HG03575 (cell line): ENCODE measurements at regions not wholly inside any gene's neighbourhood (a gene's known extent, or its start where the extent isn't known, plus 50 kb on each side); places are given as distances from the start of the nearest gene placed in this dataset.

ENCODE experiments used
- ATAC-seq: cut with Tn5 transposase; IDR thresholded peaks from one replicate; pipeline ENCODE4 v1.9.1; 2021; ENCODE audit not compliant: unreplicated experiment, insufficient number of reproducible peaks, low FRiP score; ENCODE audit errors: extremely low read depth

- ATAC-seq, result peak; percentile 37
Measured at GRCh38 chr3:72102112-72102616, 317.2 kb upstream of the PROK2 start.

- ATAC-seq, result no peak
Measured at GRCh38 chr3:72101494-72101893, 316.5 kb upstream of the PROK2 start.

GRCh38 chr3:72100601-72101187, 315.7 kb upstream of the PROK2 start:
- peak; percentile 40 for ATAC-seq

GRCh38 chr3:72100080-72100511, 315.1 kb upstream of the PROK2 start:
- ATAC-seq, result no peak

- ATAC-seq, result no peak
Measured at GRCh38 chr3:72099326-72100079, 314.6 kb upstream of the PROK2 start.

- ATAC-seq, result no peak
Measured at GRCh38 chr3:72097053-72097452, 312.1 kb upstream of the PROK2 start.

- ATAC-seq, result no peak
Measured at GRCh38 chr3:72095521-72095920, 310.6 kb upstream of the PROK2 start.

GRCh38 chr3:72093992-72094334, 309.0 kb upstream of the PROK2 start:
- ATAC-seq, result no peak

GRCh38 chr3:72093270-72093991, 308.5 kb upstream of the PROK2 start:
- no peak for ATAC-seq

- ATAC-seq, result no peak
Measured at GRCh38 chr3:72092778-72093177, 307.8 kb upstream of the PROK2 start.

- no peak for ATAC-seq
Measured at GRCh38 chr3:72088486-72089025, 303.6 kb upstream of the PROK2 start.

GRCh38 chr3:72087420-72087819, 302.5 kb upstream of the PROK2 start:
- ATAC-seq, result no peak

GRCh38 chr3:72086743-72087087, 301.8 kb upstream of the PROK2 start:
- no peak for ATAC-seq

- no peak for ATAC-seq
Measured at GRCh38 chr3:72086042-72086742, 301.2 kb upstream of the PROK2 start.

- no peak for ATAC-seq
Measured at GRCh38 chr3:72085036-72085435, 300.1 kb upstream of the PROK2 start.

GRCh38 chr3:72082776-72083462, 298.0 kb upstream of the PROK2 start:
- no peak for ATAC-seq

- ATAC-seq, result peak; percentile 31
Measured at GRCh38 chr3:72082186-72082715, 297.3 kb upstream of the PROK2 start.

- no peak for ATAC-seq
Measured at GRCh38 chr3:72081471-72082185, 296.7 kb upstream of the PROK2 start.
